ENCODE measurements at regions not wholly inside any gene's neighbourhood (a gene's known extent, or its start where the extent isn't known, plus 50 kb on each side); places are given as distances from the start of the nearest gene placed in this dataset.

DNA sequence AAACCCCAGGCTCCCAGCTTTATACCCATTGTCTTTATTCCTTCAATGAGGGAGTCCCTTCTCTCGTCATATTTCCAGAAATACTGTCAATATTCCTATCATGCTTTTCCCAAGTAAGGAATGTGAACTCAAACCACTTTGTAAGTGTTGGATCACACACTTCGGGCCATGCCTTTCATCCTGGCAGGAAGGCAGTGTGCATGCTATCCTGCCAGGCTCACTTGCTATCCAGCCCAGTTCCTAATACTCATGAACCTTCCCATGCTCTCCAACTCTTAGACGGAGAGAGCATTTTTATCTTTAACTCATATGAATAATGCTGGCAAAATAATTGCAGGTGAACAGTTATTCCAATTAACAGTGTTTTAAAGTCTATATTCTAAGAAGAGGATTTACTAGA lies 639.9 kb upstream of the ACO1 start (continued):
- no peak for TF ChIP-seq BACH1 (IDR thresholded peaks at IDR 0.05; ENCODE audit: low read length)
- TF ChIP-seq POLR2A (IDR thresholded peaks at IDR 0.05; ENCODE audit: control extremely low read depth in 1 of 2, low read depth in 2 of 2, low read length in 2 of 2) = no peak
- no peak for TF ChIP-seq EGR1 (IDR thresholded peaks at IDR 0.05; ENCODE audit: borderline replicate concordance, low read depth, low read length)
